Kidney (tissue), 13 donors: ENCODE measurements at regions not wholly inside any gene's neighbourhood (a gene's known extent, or its start where the extent isn't known, plus 50 kb on each side); places are given as distances from the start of the nearest gene placed in this dataset.

Experiments used
- DNase-seq, 5 donors: peaks; one replicate each; pipeline ENCODE4 v3.0.0-alpha.2; 2013 to 2020
- FAIRE-seq: peaks from 2 replicates; lab custom pipeline; 2012; peaks lifted over from hg19 to GRCh38; lab: Jason Lieb, UNC
- H3K27ac ChIP-seq, 2 donors: one replicate each; pipeline ENCODE4 v1.7.0; 2013; ENCODE audit warnings: low read depth in 2 of 2, low read length in 2 of 2, inconsistent platforms in 1 of 2
- H3K27me3 ChIP-seq: one replicate; pipeline ENCODE4 v1.7.1; 2013; ENCODE audit warnings: low read length, inconsistent platforms; ENCODE audit not compliant: control insufficient read depth, insufficient read depth
- H3K36me3 ChIP-seq, 3 donors: one replicate each; pipeline versions ENCODE4 v1.7.0 to v1.7.1; 2013; ENCODE audit warnings: low read length in 3 of 3, control low read depth in 1 of 3, inconsistent platforms in 1 of 3; ENCODE audit not compliant: insufficient read depth in 3 of 3, control insufficient read depth in 2 of 3
- H3K4me1 ChIP-seq, 3 donors: one replicate each; pipeline versions ENCODE4 v1.7.0 to v1.7.1; 2013; ENCODE audit warnings: low read length in 3 of 3, inconsistent platforms in 1 of 3, low read depth in 1 of 3; ENCODE audit not compliant: control insufficient read depth in 2 of 3, insufficient read depth in 2 of 3
- H3K4me3 ChIP-seq, 3 donors: one replicate each; pipeline versions ENCODE4 v1.7.0 to v1.8.1; 2013; ENCODE audit warnings: low read length in 3 of 3, control low read depth in 1 of 3, inconsistent platforms in 1 of 3
- H3K9ac ChIP-seq, 3 donors: one replicate each; pipeline versions ENCODE4 v1.7.0 to v1.7.1; 2013; ENCODE audit warnings: low read length in 3 of 3, control low read depth in 1 of 3, inconsistent platforms in 1 of 3
- H3K9me3 ChIP-seq, 3 donors: one replicate each; pipeline versions ENCODE4 v1.7.0 to v1.7.1; 2013; ENCODE audit warnings: low read length in 3 of 3, control low read depth in 1 of 3, inconsistent platforms in 1 of 3; ENCODE audit not compliant: control insufficient read depth in 2 of 3, insufficient read depth in 1 of 3
- CTCF ChIP-seq: IDR thresholded peaks from 3 replicates; pipeline ENCODE4 v1.5.1; 2012; ENCODE audit warnings: mild to moderate bottlenecking, moderate library complexity, borderline replicate concordance; ENCODE audit not compliant: insufficient read depth; ENCODE audit errors: extremely low read depth
- intact Hi-C: fragments of 100-400 bp; cut with DNase I; formaldehyde crosslinking; loops from one replicate; pipeline ENCODE4 v1.11.1; 2022
- donor health status: control.
- donor health status: control.
- donor health status: control.
- donor health status: control.
- donor health status: control.
- donor health status: DM: yes; HTN: yes; CAD: no.
- donor health status: Normal renal cell carcinoma (clear cell type).

GRCh38 chr13:106361621-106362020, 173.8 kb downstream of the EFNB2 start:
- Histone ChIP-seq H3K27ac (no peak overlapping the region), H3K36me3 (no peaks in the 10 kb centered on the region), H3K4me3 (no peak overlapping the region), H3K9ac (no peak overlapping the region), H3K27me3 (no peaks in the 10 kb centered on the region), H3K9me3 (no peaks in the 10 kb centered on the region), H3K4me1 (no peaks in the 10 kb centered on the region)
- DNase-seq (no peak), FAIRE-seq (no peak)
- TF ChIP-seq CTCF, result no peak
- intact Hi-C loops, result no loop called here

GRCh38 chr13:106357198-106357597, 178.3 kb downstream of the EFNB2 start:
- DNase-seq, result no peak
- no peak for TF ChIP-seq CTCF
- Histone ChIP-seq H3K27ac (no peak overlapping the region), H3K9me3 (no peaks in the 10 kb centered on the region), H3K4me1 (no peaks in the 10 kb centered on the region), H3K4me3 (no peak overlapping the region), H3K9ac (no peak overlapping the region), H3K36me3 (no peaks in the 10 kb centered on the region), H3K27me3 (no peaks in the 10 kb centered on the region)
- intact Hi-C loops, result no loop called here
- FAIRE-seq, result no peak

GRCh38 chr13:106355866-106356265, 179.6 kb downstream of the EFNB2 start:
- Histone ChIP-seq H3K4me1 (no peaks in the 10 kb centered on the region), H3K4me3 (no peak overlapping the region), H3K27me3 (no peaks in the 10 kb centered on the region), H3K9me3 (no peaks in the 10 kb centered on the region), H3K27ac (no peak overlapping the region), H3K36me3 (no peaks in the 10 kb centered on the region), H3K9ac (no peak overlapping the region)
- FAIRE-seq (no peak), DNase-seq (no peak)
- no peak for TF ChIP-seq CTCF
- intact Hi-C loops, result no loop called here

- FAIRE-seq, result no peak
Measured at GRCh38 chr13:106354961-106355360, 180.5 kb downstream of the EFNB2 start.

More at GRCh38 chr13:106354961-106355360, 180.5 kb downstream of the EFNB2 start:
- no peak for TF ChIP-seq CTCF
- intact Hi-C loops, result no loop called here
- no peak for DNase-seq
- Histone ChIP-seq H3K27me3 (no peaks in the 10 kb centered on the region), H3K36me3 (no peaks in the 10 kb centered on the region), H3K27ac (no peak overlapping the region), H3K9me3 (no peaks in the 10 kb centered on the region), H3K4me3 (no peak overlapping the region), H3K9ac (no peak overlapping the region), H3K4me1 (no peaks in the 10 kb centered on the region)
